DND-41 (cell line): ENCODE measurements at regions not wholly inside any gene's neighbourhood (a gene's known extent, or its start where the extent isn't known, plus 50 kb on each side); places are given as distances from the start of the nearest gene placed in this dataset.

Experiments used
- EZH2 ChIP-seq: IDR thresholded peaks from 3 replicates; pipeline ENCODE4 v1.6.1; 2012; ENCODE audit warnings: borderline replicate concordance, low read depth, mild to moderate bottlenecking, moderate library complexity, low read length, inconsistent platforms; ENCODE audit not compliant: severe bottlenecking
- TF ChIP-seq, protein P1 (sequence below): IDR thresholded peaks from 2 replicates; pipeline ENCODE4 v1.5.1; 2012; ENCODE audit warnings: borderline replicate concordance, low read length, moderate library complexity, mild to moderate bottlenecking; ENCODE audit not compliant: poor library complexity, severe bottlenecking; ENCODE audit errors: extremely low read depth

DNA sequence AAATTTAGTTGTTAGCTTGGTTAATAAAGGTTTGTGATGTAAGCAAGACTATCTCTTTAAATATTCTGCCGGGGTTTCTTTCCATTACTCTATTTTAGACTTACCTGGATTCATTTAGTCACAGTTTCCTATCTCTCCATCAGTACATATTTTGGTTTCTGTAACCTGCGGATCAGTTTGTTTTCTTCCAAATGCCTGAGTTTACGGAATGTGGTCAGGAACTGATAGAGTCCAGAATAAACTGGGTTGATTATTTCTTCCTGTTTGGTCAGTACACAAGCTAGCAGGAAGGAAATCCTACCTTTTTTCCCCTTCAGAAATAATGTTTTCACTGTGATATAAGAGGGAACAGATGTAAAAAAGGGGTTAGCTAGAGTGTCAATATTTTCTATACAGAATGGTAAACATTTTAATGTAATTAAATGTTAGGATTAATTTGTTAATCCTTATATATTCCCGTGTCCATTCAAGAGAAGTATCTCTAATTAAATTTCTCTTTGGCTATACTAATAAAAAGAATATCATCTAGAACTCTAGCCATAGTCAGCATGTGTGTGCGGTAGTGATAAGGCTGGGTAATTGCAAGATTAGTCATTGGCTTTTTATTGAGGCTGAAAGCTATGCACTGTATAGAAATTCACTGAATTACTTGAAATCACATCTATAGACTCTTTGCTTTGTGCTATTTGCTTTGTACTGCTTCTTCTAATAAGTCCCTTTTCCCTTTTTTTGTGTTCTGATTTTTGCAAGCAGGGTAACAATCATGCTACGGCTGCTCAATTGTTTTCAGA, 144.7 kb upstream of the ADGRL4 start:
- TF ChIP-seq, protein P1, sequence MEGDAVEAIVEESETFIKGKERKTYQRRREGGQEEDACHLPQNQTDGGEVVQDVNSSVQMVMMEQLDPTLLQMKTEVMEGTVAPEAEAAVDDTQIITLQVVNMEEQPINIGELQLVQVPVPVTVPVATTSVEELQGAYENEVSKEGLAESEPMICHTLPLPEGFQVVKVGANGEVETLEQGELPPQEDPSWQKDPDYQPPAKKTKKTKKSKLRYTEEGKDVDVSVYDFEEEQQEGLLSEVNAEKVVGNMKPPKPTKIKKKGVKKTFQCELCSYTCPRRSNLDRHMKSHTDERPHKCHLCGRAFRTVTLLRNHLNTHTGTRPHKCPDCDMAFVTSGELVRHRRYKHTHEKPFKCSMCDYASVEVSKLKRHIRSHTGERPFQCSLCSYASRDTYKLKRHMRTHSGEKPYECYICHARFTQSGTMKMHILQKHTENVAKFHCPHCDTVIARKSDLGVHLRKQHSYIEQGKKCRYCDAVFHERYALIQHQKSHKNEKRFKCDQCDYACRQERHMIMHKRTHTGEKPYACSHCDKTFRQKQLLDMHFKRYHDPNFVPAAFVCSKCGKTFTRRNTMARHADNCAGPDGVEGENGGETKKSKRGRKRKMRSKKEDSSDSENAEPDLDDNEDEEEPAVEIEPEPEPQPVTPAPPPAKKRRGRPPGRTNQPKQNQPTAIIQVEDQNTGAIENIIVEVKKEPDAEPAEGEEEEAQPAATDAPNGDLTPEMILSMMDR = no peak
- no peak for TF ChIP-seq EZH2
